ENCODE measurements at regions not wholly inside any gene's neighbourhood (a gene's known extent, or its start where the extent isn't known, plus 50 kb on each side); places are given as distances from the start of the nearest gene placed in this dataset.

DNA sequence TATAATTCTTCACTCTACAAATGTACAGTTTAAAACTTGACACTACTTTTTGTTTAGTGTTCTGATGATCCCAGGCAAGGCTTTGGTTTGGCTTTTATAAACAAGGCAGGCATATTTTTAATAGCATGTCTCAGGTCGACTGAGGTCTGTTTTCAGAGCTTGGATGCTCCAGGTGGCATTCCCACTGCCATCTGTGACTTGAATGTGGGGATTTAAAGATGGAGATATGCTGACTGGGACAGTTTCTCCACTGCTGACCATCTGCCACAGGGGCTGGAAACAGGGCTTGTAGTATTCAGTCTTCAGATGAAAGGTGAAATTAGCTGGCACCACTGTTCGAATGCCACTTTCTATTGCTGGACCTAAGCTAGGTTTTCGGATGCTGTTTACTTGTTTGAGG is 1266.2 kb upstream of the CDH18 start:
- H3K4me3 ChIP-seq (replicated peaks; ENCODE audit: low read depth, low read length): no peak overlapping the region
- no peak for DNase-seq (ENCODE audit: low read depth)
- TF ChIP-seq, protein P1, sequence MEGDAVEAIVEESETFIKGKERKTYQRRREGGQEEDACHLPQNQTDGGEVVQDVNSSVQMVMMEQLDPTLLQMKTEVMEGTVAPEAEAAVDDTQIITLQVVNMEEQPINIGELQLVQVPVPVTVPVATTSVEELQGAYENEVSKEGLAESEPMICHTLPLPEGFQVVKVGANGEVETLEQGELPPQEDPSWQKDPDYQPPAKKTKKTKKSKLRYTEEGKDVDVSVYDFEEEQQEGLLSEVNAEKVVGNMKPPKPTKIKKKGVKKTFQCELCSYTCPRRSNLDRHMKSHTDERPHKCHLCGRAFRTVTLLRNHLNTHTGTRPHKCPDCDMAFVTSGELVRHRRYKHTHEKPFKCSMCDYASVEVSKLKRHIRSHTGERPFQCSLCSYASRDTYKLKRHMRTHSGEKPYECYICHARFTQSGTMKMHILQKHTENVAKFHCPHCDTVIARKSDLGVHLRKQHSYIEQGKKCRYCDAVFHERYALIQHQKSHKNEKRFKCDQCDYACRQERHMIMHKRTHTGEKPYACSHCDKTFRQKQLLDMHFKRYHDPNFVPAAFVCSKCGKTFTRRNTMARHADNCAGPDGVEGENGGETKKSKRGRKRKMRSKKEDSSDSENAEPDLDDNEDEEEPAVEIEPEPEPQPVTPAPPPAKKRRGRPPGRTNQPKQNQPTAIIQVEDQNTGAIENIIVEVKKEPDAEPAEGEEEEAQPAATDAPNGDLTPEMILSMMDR (IDR thresholded peaks at IDR 0.05; ENCODE audit: low read length, missing control alignments): no peak

DNA sequence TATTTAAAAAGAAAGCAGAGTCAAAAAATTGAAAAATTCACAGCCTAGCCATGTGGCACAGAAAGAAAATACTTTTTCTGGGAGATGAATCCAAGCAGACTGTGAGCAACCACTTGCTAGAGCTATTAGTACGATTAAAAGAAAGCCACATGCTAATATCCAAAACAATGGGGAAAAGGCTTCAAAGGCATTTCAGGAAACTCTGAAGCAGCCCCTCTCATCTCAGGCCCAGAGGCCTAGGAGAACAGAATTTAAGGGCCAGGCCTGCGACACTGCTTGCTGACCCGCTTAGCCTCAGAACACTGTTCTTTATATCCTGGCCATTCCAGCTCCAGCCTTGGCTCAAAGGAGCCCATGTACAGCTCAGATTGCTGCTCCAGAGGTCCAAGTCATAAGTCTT is 1257.0 kb upstream of the CDH18 start:
- no peak for DNase-seq (ENCODE audit: low read depth)
- H3K4me3 ChIP-seq (replicated peaks; ENCODE audit: low read depth, low read length): no peak overlapping the region
- TF ChIP-seq, protein P1 (IDR thresholded peaks at IDR 0.05; ENCODE audit: low read length, missing control alignments): no peak

DNA sequence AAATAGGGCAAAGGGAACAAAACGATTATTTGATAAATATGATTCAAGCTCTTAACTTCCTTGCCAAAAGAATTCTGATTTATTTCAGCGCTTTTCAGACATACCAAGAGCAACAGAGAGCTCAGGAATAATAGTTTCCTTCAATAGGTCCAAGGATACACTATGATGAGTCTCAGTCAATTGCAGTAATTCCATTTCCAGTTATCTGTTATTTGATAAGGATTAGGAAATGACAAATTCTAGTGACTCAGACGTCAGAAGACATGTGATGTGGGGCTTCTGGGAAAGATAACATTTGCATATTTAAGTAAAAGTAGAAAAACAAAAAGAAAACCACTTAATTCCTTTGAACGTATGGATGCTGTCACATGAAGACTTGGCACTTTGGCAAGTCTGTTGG is 1250.8 kb upstream of the CDH18 start:
- peak; percentile 68 for DNase-seq (ENCODE audit: low read depth)
- H3K4me3 ChIP-seq (replicated peaks; ENCODE audit: low read depth, low read length): no peak overlapping the region
- TF ChIP-seq, protein P1 (IDR thresholded peaks at IDR 0.05; ENCODE audit: low read length, missing control alignments): no peak

DNA sequence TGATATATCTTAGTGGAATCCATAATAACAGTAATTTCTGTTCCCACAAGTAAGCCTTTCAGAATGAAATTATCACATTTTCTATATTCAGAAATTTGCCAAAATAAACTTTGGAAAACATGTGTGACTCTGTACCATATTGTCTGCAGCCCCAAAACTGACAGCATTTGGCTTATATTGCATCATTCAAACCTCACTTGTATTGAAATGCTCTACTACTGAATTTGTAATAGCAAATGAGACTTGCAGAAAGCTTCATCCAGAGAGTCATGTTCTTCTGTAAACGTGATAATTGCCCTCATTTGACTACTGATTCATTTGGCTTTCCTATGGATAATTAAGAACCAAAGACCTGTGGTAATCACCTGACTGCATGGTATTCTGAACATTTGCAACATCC is 1249.5 kb upstream of the CDH18 start:
- TF ChIP-seq, protein P1 (IDR thresholded peaks at IDR 0.05; ENCODE audit: low read length, missing control alignments): no peak
- H3K4me3 ChIP-seq (replicated peaks; ENCODE audit: low read depth, low read length): no peak overlapping the region
- peak; percentile 42 for DNase-seq (ENCODE audit: low read depth)

DNA sequence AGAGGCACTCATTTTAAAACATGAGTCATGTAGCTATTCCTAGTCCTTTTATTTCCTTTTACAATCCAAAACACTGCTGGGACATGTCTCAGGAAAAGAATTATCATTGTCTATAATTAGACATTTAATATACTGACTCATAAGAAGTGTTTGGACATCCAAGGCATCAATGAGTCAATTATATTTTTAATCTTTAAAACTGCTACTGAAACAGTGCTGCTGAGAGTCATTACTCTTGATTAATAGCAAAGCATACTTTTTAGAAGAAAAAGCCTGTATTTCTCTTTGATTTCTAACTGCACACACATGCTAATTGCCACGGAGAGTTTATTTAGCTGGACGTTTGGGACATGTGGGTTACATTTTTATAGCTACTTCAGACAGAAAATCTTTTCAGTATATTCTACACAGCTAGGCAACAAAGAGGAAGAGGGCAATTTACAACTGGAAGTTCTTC is 1249.0 kb upstream of the CDH18 start:
- DNase-seq (ENCODE audit: low read depth): peak; percentile 53
- H3K4me3 ChIP-seq (replicated peaks; ENCODE audit: low read depth, low read length): no peak overlapping the region
- TF ChIP-seq, protein P1 (IDR thresholded peaks at IDR 0.05; ENCODE audit: low read length, missing control alignments): no peak

DNA sequence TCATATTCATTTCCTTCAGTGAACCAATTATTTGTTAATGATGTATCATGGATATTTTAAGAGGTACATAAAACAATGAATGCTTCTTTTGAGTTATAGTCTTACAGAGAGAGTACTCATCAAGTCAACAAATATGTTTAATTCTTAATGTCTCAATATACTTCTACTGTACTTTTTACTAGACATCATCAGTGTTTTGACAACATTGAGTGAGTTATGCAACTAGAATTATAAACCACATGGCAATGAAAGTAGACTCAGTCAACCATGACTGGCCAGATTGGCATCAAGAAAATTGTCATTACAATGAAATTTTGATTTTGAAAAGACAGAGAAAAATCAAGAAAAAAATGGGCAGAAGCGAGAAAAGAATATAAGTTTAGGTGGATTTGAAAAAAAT is 1248.1 kb upstream of the CDH18 start:
- H3K4me3 ChIP-seq (replicated peaks; ENCODE audit: low read depth, low read length): no peak overlapping the region
- TF ChIP-seq, protein P1 (IDR thresholded peaks at IDR 0.05; ENCODE audit: low read length, missing control alignments): no peak
- no peak for DNase-seq (ENCODE audit: low read depth)

DNA sequence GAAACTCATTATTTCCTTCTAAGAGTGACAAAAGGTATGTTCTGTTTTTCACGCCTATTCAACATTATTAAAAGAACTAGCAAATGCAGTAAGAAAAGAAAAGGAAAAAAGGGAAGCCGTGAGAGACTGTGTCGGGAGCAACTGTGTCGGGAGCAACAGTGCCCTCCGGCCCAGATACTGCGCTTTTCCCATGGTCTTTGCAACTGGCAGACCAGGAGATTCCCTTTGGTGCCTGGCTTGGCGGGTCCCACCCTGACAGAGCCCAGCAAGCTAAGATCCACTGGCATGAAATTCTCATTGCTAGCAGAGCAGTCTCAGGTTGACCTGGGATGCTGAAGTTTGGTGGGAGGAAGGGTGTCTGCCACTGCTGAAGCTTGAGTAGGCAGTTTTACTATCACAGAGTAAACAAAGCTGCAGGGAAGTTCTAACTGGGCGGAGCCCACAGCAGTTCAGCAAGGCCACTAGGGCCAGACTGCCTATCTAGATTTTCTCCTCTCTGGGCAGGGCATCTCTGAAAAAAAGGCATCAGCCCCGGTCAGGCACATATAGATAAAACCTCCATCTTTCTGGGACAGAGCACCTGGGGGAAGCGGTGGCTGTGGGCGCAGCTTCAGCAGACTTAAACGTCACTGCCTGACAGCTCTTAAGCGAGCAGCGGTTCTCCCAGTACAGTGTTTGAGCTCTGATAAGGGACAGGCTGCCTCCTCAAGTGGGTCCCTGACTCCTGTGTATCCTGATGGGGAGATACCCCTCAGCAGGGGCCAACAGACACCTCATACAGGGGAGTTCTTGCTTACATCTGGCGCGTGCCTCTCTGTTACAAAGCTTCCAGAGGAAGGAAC is 1237.4 kb upstream of the CDH18 start:
- H3K4me3 ChIP-seq (replicated peaks; ENCODE audit: low read depth, low read length): no peak overlapping the region
- TF ChIP-seq, protein P1 (IDR thresholded peaks at IDR 0.05; ENCODE audit: low read length, missing control alignments): no peak
- DNase-seq (ENCODE audit: low read depth): no peak
